GM18870 (cell line): ENCODE measurements at regions not wholly inside any gene's neighbourhood (a gene's known extent, or its start where the extent isn't known, plus 50 kb on each side); places are given as distances from the start of the nearest gene placed in this dataset.
"Not testable (repeated sequence)": the region's sequence is repeated elsewhere in the genome, so short reads cannot be mapped to it uniquely, and the experiment has no call there.

Source experiments
- ATAC-seq: cut with Tn5 transposase; IDR thresholded peaks from one replicate; pipeline ENCODE4 v1.9.1; 2021; ENCODE audit warnings: moderate library complexity; ENCODE audit not compliant: unreplicated experiment

GRCh38 chr6:169974663-169975062 is 223.2 kb downstream of the ERMARD start:
- ATAC-seq = no peak

- not testable (repeated sequence) for ATAC-seq
These were observed 222.4 kb downstream of the ERMARD start for GRCh38 chr6:169973588-169974467.

GRCh38 chr6:169972736-169973135 is 221.3 kb downstream of the ERMARD start:
- no peak for ATAC-seq

GRCh38 chr6:169972101-169972651 is 220.8 kb downstream of the ERMARD start:
- no peak for ATAC-seq

GRCh38 chr6:169971081-169971861 is 219.8 kb downstream of the ERMARD start:
- no peak for ATAC-seq

- no peak for ATAC-seq
These were observed 219.0 kb downstream of the ERMARD start for GRCh38 chr6:169970306-169970988.

- no peak for ATAC-seq
These were observed 218.1 kb downstream of the ERMARD start for GRCh38 chr6:169969372-169970099.

GRCh38 chr6:169968541-169969270 is 217.3 kb downstream of the ERMARD start:
- no peak for ATAC-seq

- no peak for ATAC-seq
These were observed 216.3 kb downstream of the ERMARD start for GRCh38 chr6:169967687-169968086.

- ATAC-seq = no peak
These were observed 215.1 kb downstream of the ERMARD start for GRCh38 chr6:169966312-169967181.

GRCh38 chr6:169965657-169966311 is 214.4 kb downstream of the ERMARD start:
- no peak for ATAC-seq

- ATAC-seq = no peak
These were observed 213.8 kb downstream of the ERMARD start for GRCh38 chr6:169965239-169965638.

- ATAC-seq = no peak
These were observed 213.2 kb downstream of the ERMARD start for GRCh38 chr6:169964486-169965180.

GRCh38 chr6:169963581-169964297 is 212.3 kb downstream of the ERMARD start:
- no peak for ATAC-seq

GRCh38 chr6:169962604-169963469 is 211.4 kb downstream of the ERMARD start:
- no peak for ATAC-seq
